Gastrocnemius medialis (tissue), 4 donors: ENCODE measurements at regions not wholly inside any gene's neighbourhood (a gene's known extent, or its start where the extent isn't known, plus 50 kb on each side); places are given as distances from the start of the nearest gene placed in this dataset.

Experiments used
- ATAC-seq, 2 donors: fragments of 150-250 bp; one replicate each; pipeline ENCODE4 v1.9.1; 2016
- DNase-seq, 2 donors: peaks; one replicate each; pipeline ENCODE4 v3.0.0-alpha.2; 2019
- H3K27ac ChIP-seq, 4 donors: fragments of 200-600 bp; sonication (generic); 1 replicate in 1 of 4; 2 replicates in 3 of 4; pipeline ENCODE4 v1.5.1; 2016 to 2018; ENCODE audit warnings: mild to moderate bottlenecking in 2 of 4, moderate library complexity in 1 of 4
- H3K27me3 ChIP-seq, 3 donors: fragments of 200-600 bp; sonication (generic) in 2 of 3; 1 replicate in 1 of 3; 2 replicates in 2 of 3; pipeline versions ENCODE4 v1.5.1 to v1.6.0; 2016 to 2019; ENCODE audit warnings: mild to moderate bottlenecking in 1 of 3, moderate library complexity in 1 of 3
- H3K36me3 ChIP-seq, 2 donors: fragments of 200-600 bp; sonication (generic) in 1 of 2; one replicate each; pipeline ENCODE4 v1.5.1; 2017 to 2018
- H3K4me1 ChIP-seq, 2 donors: fragments of 200-600 bp; sonication (generic) in 1 of 2; one replicate each; pipeline ENCODE4 v1.5.1; 2016 to 2017; ENCODE audit warnings: mild to moderate bottlenecking in 2 of 2
- H3K4me3 ChIP-seq, 4 donors: fragments of 200-600 bp; sonication (generic) in 3 of 4; 1 replicate in 1 of 4; 2 replicates in 3 of 4; pipeline ENCODE4 v1.5.1; 2016 to 2019; ENCODE audit warnings: mild to moderate bottlenecking in 2 of 4
- H3K9me3 ChIP-seq, 3 donors: fragments of 200-600 bp; sonication (generic) in 2 of 3; 1 replicate in 1 of 3; 2 replicates in 2 of 3; pipeline ENCODE4 v1.5.1; 2016 to 2019
- CTCF ChIP-seq, 5 experiments: fragments of 450-650 bp in 3 of 5; fragments of 200-600 bp in 2 of 5; sonication (generic) in 2 of 5; IDR thresholded peaks in 4 of 5; conservative IDR thresholded peaks in 1 of 5; 1 replicate in 4 of 5; 2 replicates in 1 of 5; pipeline ENCODE4 v1.5.1; 2016 to 2019; ENCODE audit warnings: antibody characterized with exemption in 5 of 5, mild to moderate bottlenecking in 3 of 5, moderate library complexity in 3 of 5
- POLR2A ChIP-seq, 2 donors: fragments of 450-650 bp; IDR thresholded peaks; one replicate each; pipeline ENCODE4 v1.6.1; 2017; ENCODE audit warnings: antibody characterized with exemption in 2 of 2, mild to moderate bottlenecking in 2 of 2, moderate library complexity in 2 of 2
- in situ Hi-C, 4 donors: fragments of 200-750 bp; cut with MboI; loops; one replicate each; pipeline versions ENCODE4 v1.15.0 to v1.8.0; 2017; ENCODE audit warnings: low sequenced_read_pairs in 4 of 4
- intact Hi-C: fragments of 100-400 bp; cut with DNase I; formaldehyde crosslinking; loops from one replicate; pipeline ENCODE4 v1.15.1; 2023; ENCODE audit warnings: low total_unique reads

- H3K9me3 ChIP-seq: no peaks in the 10 kb centered on the region
- ATAC-seq: no peak
- no peak overlapping the region for H3K27ac ChIP-seq
- no peak for DNase-seq
- no peaks in the 10 kb centered on the region for H3K4me1 ChIP-seq
- H3K27me3 ChIP-seq: no peaks in the 10 kb centered on the region
- intact Hi-C loops: no loop called here
- no peak for TF ChIP-seq CTCF (IDR thresholded peaks at IDR 0.05 in 4 of 5, conservative IDR thresholded peaks at IDR 0.05 in 1 of 5)
- TF ChIP-seq POLR2A (IDR thresholded peaks at IDR 0.05): no peak
- in situ Hi-C loops: no loop called here
- no peaks in the 10 kb centered on the region for H3K36me3 ChIP-seq
- no peak overlapping the region for H3K4me3 ChIP-seq
Observed at GRCh38 chr2:185128996-185129395, 530.7 kb downstream of the ZNF804A start.

- no peak overlapping the region for H3K4me3 ChIP-seq
- DNase-seq: no peak
- no peaks in the 10 kb centered on the region for H3K27me3 ChIP-seq
- no peak overlapping the region for H3K27ac ChIP-seq
- ATAC-seq: no peak
- in situ Hi-C loops: no loop called here
- H3K4me1 ChIP-seq: no peaks in the 10 kb centered on the region
- no peaks in the 10 kb centered on the region for H3K9me3 ChIP-seq
- H3K36me3 ChIP-seq: no peaks in the 10 kb centered on the region
- intact Hi-C loops: no loop called here
- TF ChIP-seq POLR2A (IDR thresholded peaks at IDR 0.05) (no peak), CTCF (IDR thresholded peaks at IDR 0.05 in 4 of 5, conservative IDR thresholded peaks at IDR 0.05 in 1 of 5) (no peak)
Observed at GRCh38 chr2:185130685-185131084, 532.4 kb downstream of the ZNF804A start.

- H3K9me3 ChIP-seq: no peaks in the 10 kb centered on the region
- no peak for DNase-seq
- no peak for TF ChIP-seq POLR2A (IDR thresholded peaks at IDR 0.05)
- TF ChIP-seq CTCF (IDR thresholded peaks at IDR 0.05 in 4 of 5, conservative IDR thresholded peaks at IDR 0.05 in 1 of 5): no peak
- H3K4me1 ChIP-seq: no peaks in the 10 kb centered on the region
- ATAC-seq: no peak
- no peaks in the 10 kb centered on the region for H3K27me3 ChIP-seq
- no peak overlapping the region for H3K4me3 ChIP-seq
- intact Hi-C loops: no loop called here
- no peaks in the 10 kb centered on the region for H3K36me3 ChIP-seq
- H3K27ac ChIP-seq: no peak overlapping the region
- in situ Hi-C loops: no loop called here
Observed at GRCh38 chr2:185132501-185133041, 534.2 kb downstream of the ZNF804A start.

- ATAC-seq: no peak
Observed at GRCh38 chr2:185137700-185138099, 539.4 kb downstream of the ZNF804A start.

More at GRCh38 chr2:185137700-185138099, 539.4 kb downstream of the ZNF804A start:
- Histone ChIP-seq H3K27me3 (no peaks in the 10 kb centered on the region), H3K4me1 (no peaks in the 10 kb centered on the region), H3K36me3 (no peaks in the 10 kb centered on the region), H3K27ac (no peak overlapping the region), H3K9me3 (no peaks in the 10 kb centered on the region), H3K4me3 (no peak overlapping the region)
- no peak for TF ChIP-seq POLR2A (IDR thresholded peaks at IDR 0.05)
- TF ChIP-seq CTCF (IDR thresholded peaks at IDR 0.05 in 4 of 5, conservative IDR thresholded peaks at IDR 0.05 in 1 of 5): no peak
- in situ Hi-C loops (no loop called here), intact Hi-C loops (no loop called here)
- DNase-seq: no peak
